ENCODE measurements at regions not wholly inside any gene's neighbourhood (a gene's known extent, or its start where the extent isn't known, plus 50 kb on each side); places are given as distances from the start of the nearest gene placed in this dataset.

- Histone ChIP-seq H3K27ac (no peak overlapping the region), H3K27me3 (replicated peaks; ENCODE audit: insufficient read depth) (no peaks in the 10 kb centered on the region), H3K9me3 (no peaks in the 10 kb centered on the region), H3K36me3 (no peaks in the 10 kb centered on the region), H3K4me3 (no peak overlapping the region), H3K4me1 (replicated peaks) (no peaks in the 10 kb centered on the region)
- no peak for DNase-seq (ENCODE audit: low spot score)
- no peak for TF ChIP-seq POLR2AphosphoS5 (IDR thresholded peaks at IDR 0.05)
- no peak for TF ChIP-seq POLR2A (IDR thresholded peaks at IDR 0.05)
- TF ChIP-seq CTCF (IDR thresholded peaks at IDR 0.05): no peak
- intact Hi-C loops (cut with DNase I): no loop called here
Measured at GRCh38 chr5:159697530-159697929, 218.8 kb upstream of the ADRA1B start.

- Histone ChIP-seq H3K4me3 (no peak overlapping the region), H3K27me3 (replicated peaks; ENCODE audit: insufficient read depth) (no peaks in the 10 kb centered on the region), H3K36me3 (no peaks in the 10 kb centered on the region), H3K4me1 (replicated peaks) (no peaks in the 10 kb centered on the region), H3K27ac (no peak overlapping the region), H3K9me3 (no peaks in the 10 kb centered on the region)
- no peak for TF ChIP-seq POLR2AphosphoS5 (IDR thresholded peaks at IDR 0.05)
- no peak for TF ChIP-seq POLR2A (IDR thresholded peaks at IDR 0.05)
- no peak for TF ChIP-seq CTCF (IDR thresholded peaks at IDR 0.05)
- no peak for DNase-seq (ENCODE audit: low spot score)
- intact Hi-C loops (cut with DNase I): no loop called here
Measured at GRCh38 chr5:159698322-159698721, 218.0 kb upstream of the ADRA1B start.

- TF ChIP-seq CTCF (IDR thresholded peaks at IDR 0.05) (no peak), POLR2AphosphoS5 (IDR thresholded peaks at IDR 0.05) (no peak), POLR2A (IDR thresholded peaks at IDR 0.05) (no peak)
Measured at GRCh38 chr5:159700016-159700415, 216.3 kb upstream of the ADRA1B start.

GRCh38 chr5:159702301-159702700 is 214.0 kb upstream of the ADRA1B start:
- H3K27ac ChIP-seq: no peak overlapping the region
- H3K4me3 ChIP-seq: no peak overlapping the region
- no peak for DNase-seq (ENCODE audit: low spot score)
- intact Hi-C loops (cut with DNase I): no loop called here
- 68% methylated on average over 4 of the region's 4 CpGs for WGBS
- H3K36me3 ChIP-seq: no peaks in the 10 kb centered on the region
- no peaks in the 10 kb centered on the region for H3K27me3 ChIP-seq (replicated peaks; ENCODE audit: insufficient read depth)
- H3K4me1 ChIP-seq (replicated peaks): no peaks in the 10 kb centered on the region
- no peak for TF ChIP-seq POLR2A (IDR thresholded peaks at IDR 0.05)
- TF ChIP-seq CTCF (IDR thresholded peaks at IDR 0.05): no peak
- no peak for TF ChIP-seq POLR2AphosphoS5 (IDR thresholded peaks at IDR 0.05)
- no peaks in the 10 kb centered on the region for H3K9me3 ChIP-seq

More at GRCh38 chr5:159700016-159700415, 216.3 kb upstream of the ADRA1B start:
- DNase-seq (ENCODE audit: low spot score): no peak
- no peak overlapping the region for H3K27ac ChIP-seq
- no peaks in the 10 kb centered on the region for H3K36me3 ChIP-seq
- H3K4me1 ChIP-seq (replicated peaks): no peaks in the 10 kb centered on the region
- H3K27me3 ChIP-seq (replicated peaks; ENCODE audit: insufficient read depth): no peaks in the 10 kb centered on the region
- no peaks in the 10 kb centered on the region for H3K9me3 ChIP-seq
- intact Hi-C loops (cut with DNase I): no loop called here
- H3K4me3 ChIP-seq: no peak overlapping the region

- intact Hi-C loops (cut with DNase I): no loop called here
- Histone ChIP-seq H3K4me3 (no peak overlapping the region), H3K4me1 (replicated peaks) (no peaks in the 10 kb centered on the region), H3K27ac (no peak overlapping the region), H3K27me3 (replicated peaks; ENCODE audit: insufficient read depth) (no peaks in the 10 kb centered on the region), H3K36me3 (no peaks in the 10 kb centered on the region), H3K9me3 (no peaks in the 10 kb centered on the region)
- no peak for DNase-seq (ENCODE audit: low spot score)
- TF ChIP-seq POLR2A (IDR thresholded peaks at IDR 0.05) (no peak), CTCF (IDR thresholded peaks at IDR 0.05) (no peak), POLR2AphosphoS5 (IDR thresholded peaks at IDR 0.05) (no peak)
- 95% methylated on average over 1 of the region's 1 CpG for WGBS
Measured at GRCh38 chr5:159702826-159703225, 213.5 kb upstream of the ADRA1B start.
